Liver (tissue), 8 donors: ENCODE measurements at regions not wholly inside any gene's neighbourhood (a gene's known extent, or its start where the extent isn't known, plus 50 kb on each side); places are given as distances from the start of the nearest gene placed in this dataset.

Experiments used
- DNase-seq: peaks from one replicate; pipeline ENCODE4 v3.0.0-alpha.2; 2017; ENCODE audit warnings: low spot score
- H3K27ac ChIP-seq, 2 donors: one replicate each; pipeline ENCODE4 v1.7.0; 2013; ENCODE audit warnings: inconsistent platforms in 2 of 2, low read length in 2 of 2, control low read depth in 1 of 2, low read depth in 1 of 2, mild to moderate bottlenecking in 1 of 2
- H3K27me3 ChIP-seq, 4 donors: one replicate each; pipeline versions ENCODE4 v1.6.1 to v1.7.0; 2013; ENCODE audit warnings: low read length in 3 of 4, inconsistent platforms in 1 of 4, mild to moderate bottlenecking in 1 of 4, moderate library complexity in 1 of 4; ENCODE audit not compliant: control insufficient read depth in 4 of 4, insufficient read depth in 4 of 4
- H3K36me3 ChIP-seq, 4 donors: one replicate each; pipeline versions ENCODE4 v1.6.1 to v1.7.0; 2013; ENCODE audit warnings: low read length in 3 of 4, mild to moderate bottlenecking in 3 of 4, low read depth in 1 of 4, moderate library complexity in 1 of 4; ENCODE audit not compliant: control insufficient read depth in 4 of 4, insufficient read depth in 3 of 4
- H3K4me1 ChIP-seq, 4 donors: one replicate each; pipeline versions ENCODE4 v1.6.1 to v1.7.0; 2013; ENCODE audit warnings: low read length in 3 of 4, mild to moderate bottlenecking in 3 of 4, moderate library complexity in 1 of 4; ENCODE audit not compliant: control insufficient read depth in 4 of 4, insufficient read depth in 4 of 4
- H3K4me3 ChIP-seq, 3 donors: one replicate each; pipeline versions ENCODE4 v1.6.1 to v1.7.0; 2013; ENCODE audit warnings: low read length in 3 of 3, control low read depth in 1 of 3, low read depth in 1 of 3, mild to moderate bottlenecking in 1 of 3
- H3K9ac ChIP-seq, 2 donors: one replicate each; pipeline ENCODE4 v1.7.0; 2013; ENCODE audit warnings: low read length in 2 of 2, mild to moderate bottlenecking in 2 of 2, moderate library complexity in 2 of 2, control low read depth in 1 of 2, low read depth in 1 of 2
- H3K9me3 ChIP-seq, 4 donors: one replicate each; pipeline versions ENCODE4 v1.6.1 to v1.7.0; 2013; ENCODE audit warnings: low read length in 3 of 4; ENCODE audit not compliant: control insufficient read depth in 4 of 4
- ATF3 ChIP-seq: IDR thresholded peaks from 2 replicates; pipeline ENCODE4 v1.6.1; 2016; ENCODE audit warnings: antibody characterized with exemption
- CTCF ChIP-seq: fragments of 150-350 bp; IDR thresholded peaks from 2 replicates; pipeline ENCODE4 v1.5.1; 2017; ENCODE audit warnings: improper control_type of control experiment, low read depth, low read length; ENCODE audit not compliant: missing input control
- EGR1 ChIP-seq, 2 donors: IDR thresholded peaks; 2 replicates each; pipeline ENCODE4 v1.6.1; 2016 to 2018; ENCODE audit warnings: antibody characterized with exemption in 2 of 2, low read depth in 2 of 2
- FOXA1 ChIP-seq: IDR thresholded peaks from 2 replicates; pipeline ENCODE4 v1.6.1; 2016; ENCODE audit warnings: antibody characterized with exemption
- FOXA2 ChIP-seq: IDR thresholded peaks from 2 replicates; pipeline ENCODE4 v1.6.1; 2016; ENCODE audit warnings: antibody characterized with exemption
- GABPA ChIP-seq, 2 donors: IDR thresholded peaks in 1 of 2; conservative IDR thresholded peaks in 1 of 2; 2 replicates each; pipeline ENCODE4 v1.6.1; 2016; ENCODE audit warnings: antibody characterized with exemption in 2 of 2, mild to moderate bottlenecking in 1 of 2, moderate library complexity in 1 of 2
- HNF4A ChIP-seq, 2 donors: conservative IDR thresholded peaks; 2 replicates each; pipeline ENCODE4 v1.6.1; 2016; ENCODE audit warnings: antibody characterized with exemption in 2 of 2, mild to moderate bottlenecking in 2 of 2
- HNF4G ChIP-seq: IDR thresholded peaks from 2 replicates; pipeline ENCODE4 v1.6.1; 2016; ENCODE audit warnings: antibody characterized with exemption
- JUND ChIP-seq, 2 donors: IDR thresholded peaks; 2 replicates each; pipeline ENCODE4 v1.6.1; 2016; ENCODE audit warnings: antibody characterized with exemption in 2 of 2
- MAX ChIP-seq: IDR thresholded peaks from 2 replicates; pipeline ENCODE4 v1.6.1; 2016; ENCODE audit warnings: antibody characterized with exemption
- NR2F2 ChIP-seq: IDR thresholded peaks from 2 replicates; pipeline ENCODE4 v1.6.1; 2016; ENCODE audit warnings: antibody characterized with exemption
- RAD21 ChIP-seq, 2 donors: IDR thresholded peaks; 2 replicates each; pipeline ENCODE4 v1.6.1; 2016; ENCODE audit warnings: antibody characterized with exemption in 2 of 2, mild to moderate bottlenecking in 2 of 2
- REST ChIP-seq: IDR thresholded peaks from 2 replicates; pipeline ENCODE4 v1.6.1; 2016; ENCODE audit warnings: antibody characterized with exemption, mild to moderate bottlenecking
- RXRA ChIP-seq, 2 donors: IDR thresholded peaks; 2 replicates each; pipeline ENCODE4 v1.6.1; 2017 to 2018; ENCODE audit warnings: antibody characterized with exemption in 2 of 2, mild to moderate bottlenecking in 1 of 2
- SP1 ChIP-seq: IDR thresholded peaks from 2 replicates; pipeline ENCODE4 v1.6.1; 2018; ENCODE audit warnings: antibody characterized with exemption, mild to moderate bottlenecking
- TAF1 ChIP-seq: conservative IDR thresholded peaks from 2 replicates; pipeline ENCODE4 v1.6.1; 2016; ENCODE audit warnings: antibody characterized with exemption, mild to moderate bottlenecking
- YY1 ChIP-seq: IDR thresholded peaks from 2 replicates; pipeline ENCODE4 v1.6.1; 2016; ENCODE audit warnings: antibody characterized with exemption, mild to moderate bottlenecking
- ZBTB33 ChIP-seq: IDR thresholded peaks from 2 replicates; pipeline ENCODE4 v1.6.1; 2016; ENCODE audit warnings: antibody characterized with exemption
- WGBS: extraction: QIAGEN DNeasy Blood & Tissue Kit; methylation state at CpG from one replicate; pipeline ENCODE4 v1.1.7; 2013; 5-methylcytosine and 5-hydroxymethylcytosine counted together
- donor health status: healthy.
- donor health status: healthy.
- donor health status: healthy.
- donor health status: healthy.
- donor health status: healthy.

GRCh38 chr21:22981819-22982218, 1983.6 kb downstream of the NCAM2 start:
- Histone ChIP-seq H3K4me1 (no peaks in the 10 kb centered on the region), H3K36me3 (no peaks in the 10 kb centered on the region), H3K9ac (no peak overlapping the region), H3K27ac (no peak overlapping the region), H3K9me3 (no peaks in the 10 kb centered on the region), H3K27me3 (no peaks in the 10 kb centered on the region), H3K4me3 (no peak overlapping the region)
- TF ChIP-seq ZBTB33 (no peak), MAX (no peak), EGR1 (IDR thresholded peaks at IDR 0.05; ENCODE audit: low read depth in 2 of 2) (no peak), YY1 (no peak), RAD21 (IDR thresholded peaks at IDR 0.05) (no peak), ATF3 (no peak), HNF4A (conservative IDR thresholded peaks at IDR 0.05) (no peak), TAF1 (no peak), SP1 (no peak), GABPA (IDR thresholded peaks at IDR 0.05 in 1 of 2, conservative IDR thresholded peaks at IDR 0.05 in 1 of 2) (no peak), REST (no peak), NR2F2 (no peak), HNF4G (no peak), RXRA (IDR thresholded peaks at IDR 0.05) (no peak), FOXA2 (no peak), JUND (IDR thresholded peaks at IDR 0.05) (no peak), CTCF (no peak), FOXA1 (no peak)
- DNase-seq: no peak
- WGBS: 69% methylated on average over 4 of the region's 4 CpGs

- 72% methylated on average over 4 of the region's 4 CpGs for WGBS
- Histone ChIP-seq H3K4me1 (no peaks in the 10 kb centered on the region), H3K27ac (no peak overlapping the region), H3K4me3 (no peak overlapping the region), H3K36me3 (no peaks in the 10 kb centered on the region), H3K9me3 (no peaks in the 10 kb centered on the region), H3K9ac (no peak overlapping the region), H3K27me3 (no peaks in the 10 kb centered on the region)
- TF ChIP-seq SP1 (no peak), FOXA2 (no peak), MAX (no peak), RAD21 (IDR thresholded peaks at IDR 0.05) (no peak), JUND (IDR thresholded peaks at IDR 0.05) (no peak), ATF3 (no peak), HNF4G (no peak), FOXA1 (no peak), CTCF (no peak), TAF1 (no peak)
- DNase-seq: no peak
These were observed 1994.9 kb downstream of the NCAM2 start for GRCh38 chr21:22993144-22993543.
